B cell (primary cell): ENCODE measurements at regions not wholly inside any gene's neighbourhood (a gene's known extent, or its start where the extent isn't known, plus 50 kb on each side); places are given as distances from the start of the nearest gene placed in this dataset.
"Not testable (repeated sequence)": the region's sequence is repeated elsewhere in the genome, so short reads cannot be mapped to it uniquely, and the experiment has no call there.

Experiments used
- ATAC-seq: fragments of 200-7000 bp; cut with Tn5 transposase; one replicate; pipeline ENCODE4 v1.10.0; 2021; ENCODE audit warnings: low read depth, mild to moderate bottlenecking, moderate number of reproducible peaks, moderate library complexity
- CTCF ChIA-PET: fragments of 350-600 bp; sonication (Branson Sonifier 250); formaldehyde crosslinking; loops from one replicate; lab custom pipeline; 2021; ENCODE audit warnings: antibody characterized with exemption, inconsistent platforms; lab: Charles Lee
- POLR2A ChIA-PET: fragments of 350-600 bp; sonication (Branson Sonifier 250); formaldehyde crosslinking; loops from one replicate; lab custom pipeline; 2021; ENCODE audit warnings: antibody characterized with exemption; lab: Charles Lee
- DNase-seq: peaks from one replicate; pipeline ENCODE4 v3.0.0; 2013
- H2AFZ ChIP-seq: 2 replicates; pipeline ENCODE4 v1.6.1; 2012; ENCODE audit warnings: mild to moderate bottlenecking, low read depth, low read length; ENCODE audit not compliant: insufficient read depth, poor library complexity, severe bottlenecking
- H3K27ac ChIP-seq, 2 donors: 1 replicate in 1 of 2; 2 replicates in 1 of 2; pipeline ENCODE4 v1.5.1; 2012 to 2013; ENCODE audit warnings: low read length in 2 of 2, mild to moderate bottlenecking in 2 of 2, moderate library complexity in 1 of 2
- H3K27me3 ChIP-seq, 4 experiments: fragments of 200-600 bp in 1 of 4; sonication (generic) in 1 of 4; replicated peaks in 1 of 4; 1 replicate in 2 of 4; 2 replicates in 2 of 4; pipeline versions ENCODE4 v1.6.1 to v1.7.0; 2013 to 2016; ENCODE audit warnings: low read length in 3 of 4, mild to moderate bottlenecking in 2 of 4, mixed read lengths in 1 of 4, moderate library complexity in 1 of 4; ENCODE audit not compliant: insufficient read depth in 4 of 4, control insufficient read depth in 3 of 4; ENCODE audit errors: control extremely low read depth in 1 of 4
- H3K36me3 ChIP-seq, 2 experiments: replicated peaks in 1 of 2; 1 replicate in 1 of 2; 2 replicates in 1 of 2; pipeline versions ENCODE4 v1.6.1 to v1.7.1; 2013; ENCODE audit warnings: low read length in 1 of 2; ENCODE audit not compliant: insufficient read depth in 2 of 2, control insufficient read depth in 1 of 2; ENCODE audit errors: control extremely low read depth in 1 of 2, extremely low read depth in 1 of 2
- H3K4me1 ChIP-seq, 2 donors: fragments of 200-600 bp in 1 of 2; sonication (generic) in 1 of 2; 1 replicate in 1 of 2; 2 replicates in 1 of 2; pipeline versions ENCODE4 v1.5.1 to v1.6.1; 2013 to 2017; ENCODE audit warnings: low read length in 2 of 2; ENCODE audit not compliant: control insufficient read depth in 2 of 2, insufficient read depth in 2 of 2
- H3K4me2 ChIP-seq: replicated peaks from 2 replicates; pipeline ENCODE3; 2012; ENCODE audit warnings: mild to moderate bottlenecking, low read depth, low read length; ENCODE audit not compliant: poor library complexity, severe bottlenecking
- H3K4me3 ChIP-seq, 5 experiments: fragments of 200-600 bp in 1 of 5; sonication (generic) in 1 of 5; 1 replicate in 3 of 5; 2 replicates in 2 of 5; pipeline versions ENCODE4 v1.5.1 to v1.7.0; 2011 to 2016; ENCODE audit warnings: low read length in 4 of 5, mild to moderate bottlenecking in 4 of 5, low read depth in 2 of 5, control low read depth in 1 of 5, moderate library complexity in 1 of 5; ENCODE audit not compliant: insufficient read depth in 1 of 5; ENCODE audit errors: control extremely low read depth in 1 of 5, extremely low read depth in 1 of 5
- H3K79me2 ChIP-seq: fragments of 200-600 bp; sonication (generic); one replicate; pipeline ENCODE4 v1.6.0; 2016; ENCODE audit warnings: low read length; ENCODE audit not compliant: control insufficient read depth, insufficient read depth
- H3K9ac ChIP-seq: fragments of 200-600 bp; sonication (generic); 2 replicates; pipeline ENCODE4 v1.6.1; 2017; ENCODE audit warnings: mild to moderate bottlenecking, low read length, moderate library complexity
- H3K9me3 ChIP-seq, 3 donors: one replicate each; pipeline versions ENCODE4 v1.6.1 to v1.7.1; 2013; ENCODE audit warnings: low read length in 2 of 3; ENCODE audit not compliant: control insufficient read depth in 2 of 3, insufficient read depth in 1 of 3; ENCODE audit errors: control extremely low read depth in 1 of 3
- H4K20me1 ChIP-seq: 2 replicates; pipeline ENCODE4 v1.6.0; 2012; ENCODE audit warnings: mild to moderate bottlenecking, low read length; ENCODE audit not compliant: insufficient read depth, control insufficient read depth, poor library complexity, severe bottlenecking
- H3K27ac Mint-ChIP-seq: one replicate; pipeline ENCODE4 v1.8.0; 2021; ENCODE audit warnings: mixed read lengths
- H3K27me3 Mint-ChIP-seq: one replicate; pipeline ENCODE4 v1.8.0; 2021; ENCODE audit warnings: mixed read lengths
- H3K4me1 Mint-ChIP-seq: one replicate; pipeline ENCODE4 v1.8.0; 2021; ENCODE audit warnings: mixed read lengths
- H3K4me3 Mint-ChIP-seq: one replicate; pipeline ENCODE4 v1.8.0; 2021; ENCODE audit warnings: mixed read lengths
- H3K9me3 Mint-ChIP-seq: one replicate; pipeline ENCODE4 v1.8.0; 2022; ENCODE audit warnings: mixed read lengths; ENCODE audit not compliant: insufficient read depth
- EZH2 ChIP-seq: IDR thresholded peaks from 2 replicates; pipeline ENCODE4 v1.6.1; 2012; ENCODE audit warnings: borderline replicate concordance, low read depth, mild to moderate bottlenecking, moderate library complexity, low read length; ENCODE audit not compliant: insufficient read depth, poor library complexity, severe bottlenecking
- WGBS: methylation state at CpG from one replicate; pipeline ENCODE4 v1.1.5; 2013; ENCODE audit warnings: missing lambda C conversion rate; ENCODE audit not compliant: insufficient coverage; 5-methylcytosine and 5-hydroxymethylcytosine counted together
- intact Hi-C: fragments of 100-400 bp; cut with micrococcal nuclease; formaldehyde crosslinking; loops from one replicate; pipeline ENCODE4 v1.10.0; 2022
- TF ChIP-seq, protein P1 (sequence below): fragments of 200-600 bp; IDR thresholded peaks from one replicate; pipeline ENCODE4 v1.8.0; 2022; ENCODE audit warnings: antibody characterized with exemption, mild to moderate bottlenecking

DNA sequence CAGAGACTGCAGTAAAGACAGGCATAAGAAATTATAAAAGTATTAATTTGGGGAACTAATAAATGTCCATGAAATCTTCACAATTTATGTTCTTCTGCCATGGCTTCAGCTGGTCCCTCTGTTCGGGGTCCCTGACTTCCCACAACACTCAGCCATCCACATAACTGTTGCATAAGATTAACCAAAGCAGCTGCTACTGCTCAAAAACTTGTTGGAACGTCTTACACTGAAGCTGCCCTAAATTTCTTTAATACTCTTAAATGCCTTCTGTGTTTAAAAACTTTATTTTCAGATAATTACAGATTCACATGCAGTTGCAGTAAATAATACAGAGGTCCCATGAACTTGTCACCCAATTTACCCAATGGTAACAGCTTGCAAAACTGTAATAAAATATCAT, 193.1 kb upstream of the DTNA start:
- H3K27me3 ChIP-seq, H3K27me3 Mint-ChIP-seq, H3K9ac ChIP-seq, H3K27ac Mint-ChIP-seq, H3K4me3 ChIP-seq, H3K4me3 Mint-ChIP-seq, intact Hi-C loops, H3K4me1 ChIP-seq, H3K9me3 Mint-ChIP-seq, POLR2A ChIA-PET, H3K4me1 Mint-ChIP-seq, H2AFZ ChIP-seq, H3K36me3 ChIP-seq, DNase-seq, ATAC-seq, H4K20me1 ChIP-seq, H3K79me2 ChIP-seq, H3K27ac ChIP-seq, CTCF ChIA-PET, H3K4me2 ChIP-seq, H3K9me3 ChIP-seq: not testable (repeated sequence)
- whole genome bisulfite sequencing: 78% methylated on average over 1 of the region's 2 CpGs

DNA sequence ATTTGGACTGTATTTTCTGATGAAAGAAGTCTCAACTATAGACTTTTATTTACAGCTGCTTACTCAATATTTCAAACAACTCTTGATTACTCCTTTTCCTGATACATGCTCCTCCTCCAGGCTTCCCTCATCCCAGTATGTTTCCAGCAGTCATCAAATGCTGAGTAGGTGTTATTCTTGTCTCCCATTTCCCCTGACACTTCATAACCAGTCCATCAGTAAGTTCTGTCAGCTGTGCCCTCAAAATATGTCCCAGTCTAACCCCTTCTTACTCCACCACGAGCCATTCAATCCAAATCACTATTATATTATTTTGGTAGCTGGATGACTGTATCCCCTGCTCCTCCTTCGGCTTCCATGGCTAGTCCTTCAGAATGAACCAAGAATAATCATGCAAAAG, 189.1 kb upstream of the DTNA start:
- no peak overlapping the region for H3K27ac Mint-ChIP-seq
- Histone ChIP-seq H3K9me3 (no peaks in the 10 kb centered on the region), H3K9ac (no peak overlapping the region), H3K27ac (no peak overlapping the region), H3K36me3 (no peaks in the 10 kb centered on the region), H3K4me1 (no peaks in the 10 kb centered on the region), H3K27me3 (no peaks in the 10 kb centered on the region), H2AFZ (no peak overlapping the region), H3K4me2 (no peak overlapping the region), H3K4me3 (no peak overlapping the region), H3K79me2 (no peaks in the 10 kb centered on the region), H4K20me1 (no peaks in the 10 kb centered on the region)
- peaks cover 4% of the 10 kb centered on the region for H3K9me3 Mint-ChIP-seq
- intact Hi-C loops: no loop called here
- H3K4me3 Mint-ChIP-seq: no peak overlapping the region
- DNase-seq: no peak
- WGBS: no CpG with 5 or more reads among the region's 2 CpGs
- POLR2A ChIA-PET: no interaction called here
- ATAC-seq: no peak
- H3K4me1 Mint-ChIP-seq: no peaks in the 10 kb centered on the region
- CTCF ChIA-PET: no interaction called here
- H3K27me3 Mint-ChIP-seq: no peaks in the 10 kb centered on the region
- no peak for TF ChIP-seq EZH2
- TF ChIP-seq, protein P1, sequence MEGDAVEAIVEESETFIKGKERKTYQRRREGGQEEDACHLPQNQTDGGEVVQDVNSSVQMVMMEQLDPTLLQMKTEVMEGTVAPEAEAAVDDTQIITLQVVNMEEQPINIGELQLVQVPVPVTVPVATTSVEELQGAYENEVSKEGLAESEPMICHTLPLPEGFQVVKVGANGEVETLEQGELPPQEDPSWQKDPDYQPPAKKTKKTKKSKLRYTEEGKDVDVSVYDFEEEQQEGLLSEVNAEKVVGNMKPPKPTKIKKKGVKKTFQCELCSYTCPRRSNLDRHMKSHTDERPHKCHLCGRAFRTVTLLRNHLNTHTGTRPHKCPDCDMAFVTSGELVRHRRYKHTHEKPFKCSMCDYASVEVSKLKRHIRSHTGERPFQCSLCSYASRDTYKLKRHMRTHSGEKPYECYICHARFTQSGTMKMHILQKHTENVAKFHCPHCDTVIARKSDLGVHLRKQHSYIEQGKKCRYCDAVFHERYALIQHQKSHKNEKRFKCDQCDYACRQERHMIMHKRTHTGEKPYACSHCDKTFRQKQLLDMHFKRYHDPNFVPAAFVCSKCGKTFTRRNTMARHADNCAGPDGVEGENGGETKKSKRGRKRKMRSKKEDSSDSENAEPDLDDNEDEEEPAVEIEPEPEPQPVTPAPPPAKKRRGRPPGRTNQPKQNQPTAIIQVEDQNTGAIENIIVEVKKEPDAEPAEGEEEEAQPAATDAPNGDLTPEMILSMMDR: no peak
